OCI-LY7 (cell line): ENCODE measurements at regions not wholly inside any gene's neighbourhood (a gene's known extent, or its start where the extent isn't known, plus 50 kb on each side); places are given as distances from the start of the nearest gene placed in this dataset.

Experiments used
- BruUV-seq: library from RNA; stranded (reverse); fragments of 400-500 nt; replicated peaks from 2 replicates; lab custom pipeline; 2021; lab: Mats Ljungman, UMichigan
- CTCF ChIA-PET: fragments of 300-600 bp; sonication (Branson Sonifier 250); formaldehyde crosslinking; loops from one replicate; lab custom pipeline; 2022; ENCODE audit warnings: antibody characterized with exemption; ENCODE audit not compliant: unreplicated experiment; lab: Charles Lee
- POLR2A ChIA-PET: fragments of 300-600 bp; sonication (Branson Sonifier 250); formaldehyde crosslinking; loops from one replicate; lab custom pipeline; 2022; ENCODE audit warnings: antibody characterized with exemption; lab: Charles Lee
- DNase-seq: peaks from one replicate; pipeline ENCODE4 v3.0.0-alpha.2; 2015; ENCODE audit warnings: low spot score
- H2AFZ ChIP-seq: fragments of 200-600 bp; sonication (generic), shearing (Covaris generic); 2 replicates; pipeline ENCODE4 v1.6.1; 2014; ENCODE audit warnings: mild to moderate bottlenecking, antibody characterized with exemption, low read length, moderate library complexity
- H3K27ac ChIP-seq: fragments of 200-600 bp; sonication (generic); 2 replicates; pipeline ENCODE4 v1.5.1; 2014; ENCODE audit warnings: mixed run types, low read depth, mild to moderate bottlenecking, moderate library complexity, low read length, inconsistent platforms; ENCODE audit not compliant: poor library complexity, severe bottlenecking
- H3K36me3 ChIP-seq: fragments of 200-600 bp; sonication (generic); 2 replicates; pipeline ENCODE4 v1.6.1; 2014; ENCODE audit warnings: mild to moderate bottlenecking, antibody characterized with exemption, low read length, moderate library complexity, mixed read lengths; ENCODE audit not compliant: insufficient read depth
- H3K4me1 ChIP-seq: fragments of 200-600 bp; sonication (generic); 2 replicates; pipeline ENCODE4 v1.5.1; 2014; ENCODE audit warnings: mild to moderate bottlenecking, low read length; ENCODE audit not compliant: insufficient read depth, poor library complexity, severe bottlenecking
- H3K4me2 ChIP-seq: fragments of 200-600 bp; sonication (generic); 2 replicates; pipeline ENCODE4 v1.6.1; 2014; ENCODE audit warnings: mild to moderate bottlenecking, low read length
- H3K4me3 ChIP-seq: fragments of 200-600 bp; sonication (generic); 2 replicates; pipeline ENCODE4 v1.5.1; 2014; ENCODE audit warnings: mild to moderate bottlenecking, low read depth, low read length; ENCODE audit not compliant: poor library complexity, severe bottlenecking
- H3K79me2 ChIP-seq: fragments of 200-600 bp; sonication (generic); 2 replicates; pipeline ENCODE4 v1.6.1; 2016; ENCODE audit warnings: low read depth, mild to moderate bottlenecking, low read length, moderate library complexity, mixed read lengths; ENCODE audit not compliant: insufficient read depth
- H3K9me2 ChIP-seq: fragments of 200-600 bp; sonication (generic); 2 replicates; pipeline ENCODE4 v1.6.1; 2016; ENCODE audit warnings: mild to moderate bottlenecking, low read length, mixed read lengths; ENCODE audit not compliant: insufficient read depth
- H3K9me3 ChIP-seq: fragments of 200-600 bp; sonication (generic); 2 replicates; pipeline ENCODE4 v1.6.1; 2014; ENCODE audit warnings: mild to moderate bottlenecking, mixed run types, low read length, mixed read lengths
- H4K20me1 ChIP-seq: fragments of 200-600 bp; sonication (generic); 2 replicates; pipeline ENCODE4 v1.6.1; 2014; ENCODE audit warnings: mild to moderate bottlenecking, antibody characterized with exemption, low read length, moderate library complexity, mixed read lengths; ENCODE audit not compliant: insufficient read depth
- EZH2phosphoT487 ChIP-seq: fragments of 200-600 bp; sonication (generic); IDR thresholded peaks from 2 replicates; pipeline ENCODE4 v1.6.1; 2018; ENCODE audit warnings: low read depth, borderline replicate concordance, mild to moderate bottlenecking, mixed run types, antibody characterized with exemption, low read length, moderate library complexity, mixed read lengths
- intact Hi-C: fragments of 100-400 bp; cut with micrococcal nuclease; formaldehyde crosslinking; loops from one replicate; pipeline ENCODE4 v1.10.0; 2022; ENCODE audit not compliant: unreplicated experiment
- TF ChIP-seq, protein P1 (sequence below): fragments of 200-600 bp; sonication (generic); conservative IDR thresholded peaks from 2 replicates; pipeline ENCODE4 v1.5.1; 2014; ENCODE audit warnings: mild to moderate bottlenecking, antibody characterized with exemption, low read length, moderate library complexity, mixed read lengths

DNA sequence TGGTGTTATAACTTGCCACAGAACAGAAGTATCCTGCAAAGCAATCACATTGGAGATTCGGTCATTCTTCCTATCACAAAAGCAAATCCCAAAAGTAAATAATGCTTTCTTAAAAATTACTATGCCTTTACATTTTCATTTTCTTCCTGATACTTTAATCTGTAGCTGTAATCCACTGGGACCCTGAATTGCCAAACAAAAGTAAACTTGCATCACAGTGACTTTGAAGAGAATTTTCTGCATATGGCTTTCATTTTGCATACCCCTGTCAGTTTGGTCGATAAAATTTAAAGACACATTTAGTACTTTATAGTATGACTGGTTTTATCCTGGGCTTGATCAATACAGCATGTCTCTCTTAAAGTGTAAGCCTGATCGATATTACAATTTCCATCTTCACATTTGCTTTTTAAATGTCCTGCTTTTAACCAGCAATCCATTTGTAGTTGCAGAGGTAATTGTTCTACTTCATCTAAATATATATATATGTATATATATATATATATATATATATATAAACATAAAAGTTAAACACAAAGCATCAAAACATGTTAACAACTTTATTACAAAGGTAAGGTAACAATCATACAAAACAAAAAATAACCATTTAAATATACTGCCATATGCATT lies 53.7 kb upstream of the PLEKHA5 start:
- ChIA-PET CTCF (no interaction called here), POLR2A (interaction anchor here (0.7 kb wide), 1 partner anchor 10 kb away, joined by 3 read pairs; no protein-coding TSS in a partner anchor)
- Histone ChIP-seq H3K27ac (no peak overlapping the region), H3K9me2 (no peaks in the 10 kb centered on the region), H3K4me3 (no peak overlapping the region), H3K79me2 (no peaks in the 10 kb centered on the region), H2AFZ (no peak overlapping the region), H4K20me1 (no peaks in the 10 kb centered on the region), H3K4me2 (no peak overlapping the region), H3K4me1 (no peaks in the 10 kb centered on the region), H3K9me3 (no peaks in the 10 kb centered on the region), H3K36me3 (no peaks in the 10 kb centered on the region)
- BruUV-seq: no TSS peak
- intact Hi-C loops: no loop called here
- TF ChIP-seq, protein P1, sequence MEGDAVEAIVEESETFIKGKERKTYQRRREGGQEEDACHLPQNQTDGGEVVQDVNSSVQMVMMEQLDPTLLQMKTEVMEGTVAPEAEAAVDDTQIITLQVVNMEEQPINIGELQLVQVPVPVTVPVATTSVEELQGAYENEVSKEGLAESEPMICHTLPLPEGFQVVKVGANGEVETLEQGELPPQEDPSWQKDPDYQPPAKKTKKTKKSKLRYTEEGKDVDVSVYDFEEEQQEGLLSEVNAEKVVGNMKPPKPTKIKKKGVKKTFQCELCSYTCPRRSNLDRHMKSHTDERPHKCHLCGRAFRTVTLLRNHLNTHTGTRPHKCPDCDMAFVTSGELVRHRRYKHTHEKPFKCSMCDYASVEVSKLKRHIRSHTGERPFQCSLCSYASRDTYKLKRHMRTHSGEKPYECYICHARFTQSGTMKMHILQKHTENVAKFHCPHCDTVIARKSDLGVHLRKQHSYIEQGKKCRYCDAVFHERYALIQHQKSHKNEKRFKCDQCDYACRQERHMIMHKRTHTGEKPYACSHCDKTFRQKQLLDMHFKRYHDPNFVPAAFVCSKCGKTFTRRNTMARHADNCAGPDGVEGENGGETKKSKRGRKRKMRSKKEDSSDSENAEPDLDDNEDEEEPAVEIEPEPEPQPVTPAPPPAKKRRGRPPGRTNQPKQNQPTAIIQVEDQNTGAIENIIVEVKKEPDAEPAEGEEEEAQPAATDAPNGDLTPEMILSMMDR: no peak
- no peak for TF ChIP-seq EZH2phosphoT487
- no peak for DNase-seq
